GM19328 (cell line): ENCODE measurements at regions not wholly inside any gene's neighbourhood (a gene's known extent, or its start where the extent isn't known, plus 50 kb on each side); places are given as distances from the start of the nearest gene placed in this dataset.

Source experiments
- ATAC-seq: cut with Tn5 transposase; IDR thresholded peaks from one replicate; pipeline ENCODE4 v1.9.1; 2021; ENCODE audit warnings: mild to moderate bottlenecking, moderate library complexity; ENCODE audit not compliant: unreplicated experiment

DNA sequence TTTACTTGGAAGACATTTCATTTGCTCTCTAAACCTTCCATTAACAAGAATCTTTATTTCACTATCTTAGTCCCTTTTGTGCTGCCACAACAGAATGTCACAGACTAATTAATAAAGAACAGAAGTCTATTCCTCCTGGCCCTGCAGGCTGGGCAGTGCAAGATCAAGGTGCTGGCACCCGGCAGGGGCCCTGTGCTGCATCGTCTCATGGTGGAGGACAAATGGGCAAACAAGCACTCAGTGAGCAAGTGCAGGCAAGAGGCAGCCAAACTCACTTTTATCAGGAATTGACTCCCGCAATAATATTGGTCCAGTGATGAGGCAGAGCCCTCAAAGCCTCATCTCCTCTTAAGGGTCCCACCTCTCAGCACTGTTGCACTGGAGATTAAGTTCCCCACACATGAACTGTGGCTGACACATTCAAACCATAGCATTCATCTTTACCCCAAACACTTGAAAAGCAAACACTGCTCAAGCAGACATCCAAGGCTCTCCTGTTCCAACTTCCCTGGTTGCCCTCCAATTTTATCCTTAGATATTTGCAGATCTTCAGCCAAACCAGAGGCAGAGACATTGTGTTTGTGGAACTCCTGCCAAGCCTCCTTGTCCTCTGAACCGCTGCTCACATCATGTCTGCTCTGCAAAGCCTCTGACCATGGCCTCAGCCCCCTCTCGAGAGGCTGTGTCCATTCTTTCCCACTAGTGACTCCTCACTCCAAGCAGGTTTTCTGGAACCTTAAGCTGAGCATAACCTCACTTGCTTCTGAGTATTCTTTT, 404.4 kb upstream of the SOX11 start:
- no peak for ATAC-seq

DNA sequence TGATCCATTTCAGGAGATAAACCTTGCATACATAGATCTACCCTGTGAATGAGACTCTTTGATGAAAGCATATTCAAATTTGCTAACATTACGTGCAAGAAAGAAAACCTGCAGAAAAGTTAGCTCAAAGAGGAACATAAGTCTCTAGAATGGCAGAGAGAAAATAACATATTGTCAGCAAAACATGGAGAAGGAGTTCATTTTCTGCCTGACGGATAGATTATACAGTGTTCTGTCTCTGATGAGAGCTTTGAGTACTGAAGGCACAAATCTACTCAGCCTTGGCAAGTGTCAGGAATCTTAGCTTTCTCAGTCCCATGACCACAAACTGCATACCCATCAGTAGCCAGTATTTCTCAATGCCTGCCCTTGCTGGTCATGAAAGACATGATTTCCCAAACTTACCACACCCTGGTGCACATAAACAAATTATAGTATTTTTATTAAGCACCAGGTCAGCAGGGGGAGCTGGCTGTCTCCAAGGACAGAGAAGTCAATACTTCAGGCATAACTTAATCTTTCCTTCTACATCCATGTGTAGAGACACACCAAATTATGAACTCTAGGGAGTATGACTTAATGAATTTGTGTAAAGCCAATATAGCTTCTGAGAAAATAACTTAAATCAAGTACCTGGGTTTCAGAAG, 401.2 kb upstream of the SOX11 start:
- ATAC-seq: no peak

GRCh38 chr2:5304640-5305039, 387.5 kb upstream of the SOX11 start:
- no peak for ATAC-seq

GRCh38 chr2:5315041-5315440, 377.1 kb upstream of the SOX11 start:
- no peak for ATAC-seq

DNA sequence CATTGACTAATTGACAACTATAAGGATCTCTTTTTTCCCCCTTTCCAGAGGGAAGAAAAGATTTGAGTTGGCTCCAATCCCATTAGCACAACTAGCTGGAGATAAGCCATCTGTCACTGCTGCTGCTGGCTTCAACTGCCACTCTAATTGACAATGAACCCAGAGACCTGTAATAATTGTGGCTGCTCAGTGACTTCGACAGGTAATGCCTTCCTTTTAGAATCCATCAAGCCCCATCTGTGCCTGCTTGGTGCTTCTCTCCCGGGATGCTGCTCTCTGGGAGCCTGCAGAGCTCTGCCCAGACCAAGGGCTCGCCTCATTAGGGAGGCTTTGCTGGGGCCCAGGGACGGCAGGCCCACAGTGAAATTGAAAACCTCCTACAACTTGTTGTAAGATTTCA, 376.7 kb upstream of the SOX11 start:
- ATAC-seq: no peak

- ATAC-seq: no peak
Measured at GRCh38 chr2:5316001-5316490, 376.1 kb upstream of the SOX11 start.

GRCh38 chr2:5319493-5319892, 372.7 kb upstream of the SOX11 start:
- no peak for ATAC-seq

DNA sequence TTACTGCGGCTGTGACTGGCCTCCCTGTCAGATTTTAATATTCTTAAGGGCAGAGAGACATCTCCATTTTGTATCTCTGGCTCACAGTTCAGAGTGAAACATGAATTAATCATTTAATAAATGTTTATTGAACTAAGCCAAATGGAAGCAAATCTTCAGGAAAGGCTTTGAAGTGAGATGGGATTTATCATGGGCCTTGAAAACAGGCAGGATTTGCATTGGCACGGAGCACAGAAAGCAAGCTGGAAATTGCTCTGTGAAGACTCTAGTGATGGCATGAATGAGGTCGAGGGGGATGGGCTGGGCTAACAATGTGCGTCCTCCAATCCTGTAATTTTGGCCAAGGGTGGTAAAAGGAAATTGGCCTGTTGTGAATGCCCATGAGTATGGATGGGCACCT, 369.8 kb upstream of the SOX11 start:
- ATAC-seq: no peak

DNA sequence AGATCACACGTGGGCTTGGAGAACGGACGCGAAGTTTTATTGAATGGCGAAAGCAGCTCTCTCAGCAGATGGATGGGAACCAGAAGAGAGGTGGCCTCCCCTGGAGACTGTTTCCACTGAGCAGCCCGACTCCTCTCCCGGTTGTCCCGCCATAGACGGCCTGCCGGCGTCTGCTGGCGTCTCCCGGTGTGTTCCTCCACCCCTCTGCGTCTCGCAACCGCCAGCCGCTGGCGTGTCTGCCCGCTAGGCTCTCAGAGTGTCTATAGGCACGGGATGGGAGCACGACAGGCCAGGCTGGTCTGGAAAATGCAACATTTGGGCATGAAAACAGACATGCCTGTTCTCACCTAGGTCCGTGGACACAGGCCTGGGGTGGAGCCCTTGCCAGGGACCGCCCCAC, 366.7 kb upstream of the SOX11 start:
- ATAC-seq: no peak

DNA sequence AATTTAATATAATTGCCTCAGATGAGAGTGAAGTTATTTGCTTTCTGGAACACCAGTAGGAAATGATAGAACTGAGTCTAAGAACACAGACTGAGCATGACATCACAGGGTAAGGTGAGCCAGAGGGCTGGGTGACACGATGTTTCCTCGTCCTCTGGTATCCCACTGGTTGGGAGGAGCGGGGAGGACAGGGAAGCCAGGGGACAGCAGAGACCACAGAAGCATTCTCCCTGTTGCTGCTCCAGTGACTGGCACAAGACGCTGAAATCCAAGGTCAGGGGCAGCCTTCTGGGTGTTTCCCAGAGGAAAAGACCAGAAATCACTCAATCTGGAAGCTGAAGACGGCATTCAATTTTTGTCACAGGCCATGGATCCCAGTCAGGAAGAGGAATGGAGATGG, 363.4 kb upstream of the SOX11 start:
- ATAC-seq: no peak

DNA sequence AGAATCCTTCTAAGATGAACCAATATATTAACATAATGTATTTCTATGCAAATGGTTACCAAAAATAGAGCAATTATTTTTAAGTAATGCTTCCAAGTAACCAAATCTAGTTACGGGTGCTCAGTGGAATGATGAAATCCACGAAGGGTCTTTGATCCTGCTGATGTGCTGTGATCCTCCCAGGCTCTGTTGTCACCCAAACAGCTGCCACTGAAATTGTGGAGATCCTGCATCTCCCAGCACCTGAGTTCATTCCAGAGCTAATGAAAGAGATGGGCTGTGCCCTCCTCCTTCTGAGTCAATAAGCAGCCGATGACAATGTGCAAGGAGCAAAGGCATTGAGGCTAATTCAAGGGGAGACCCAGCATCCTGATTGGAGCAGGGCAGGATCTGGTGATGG, 362.4 kb upstream of the SOX11 start:
- ATAC-seq: no peak

GRCh38 chr2:5330961-5331360, 361.2 kb upstream of the SOX11 start:
- ATAC-seq: no peak

DNA sequence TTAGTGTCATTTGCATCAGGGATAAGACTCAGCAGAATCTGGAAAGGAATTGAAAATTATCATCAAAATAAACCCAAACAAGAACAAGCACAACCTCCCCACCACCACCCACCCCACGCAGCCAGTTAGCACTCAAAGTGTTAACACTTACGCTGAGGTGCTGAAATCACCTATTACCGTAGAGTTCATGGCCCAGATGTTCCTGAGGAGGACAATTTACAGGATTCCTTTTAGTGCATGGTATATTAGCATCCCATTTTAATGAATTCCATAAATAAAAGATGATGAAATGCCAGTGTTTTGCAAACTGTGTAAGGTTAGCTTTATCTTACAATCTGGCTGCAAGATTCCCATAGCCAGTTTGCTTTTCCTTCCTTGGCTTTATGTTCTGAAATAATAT, 359.3 kb upstream of the SOX11 start:
- no peak for ATAC-seq

DNA sequence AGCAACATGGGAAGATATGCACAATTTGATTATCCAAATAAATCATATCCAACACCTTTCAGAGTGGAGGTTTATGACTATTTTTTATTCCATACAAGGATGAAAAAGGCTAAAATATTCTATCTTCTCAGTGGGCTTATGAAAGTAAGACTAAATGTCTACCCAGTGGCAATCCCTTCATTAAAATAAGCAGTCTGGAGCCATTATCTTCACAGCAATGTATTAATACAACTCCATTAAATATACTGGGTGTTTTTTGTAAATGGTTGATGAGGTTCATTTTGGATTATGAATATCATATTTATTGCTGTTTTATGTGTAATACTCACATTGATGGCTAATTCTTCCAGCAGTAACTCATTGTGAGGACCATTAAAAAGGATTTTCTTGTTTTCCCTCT, 352.7 kb upstream of the SOX11 start:
- ATAC-seq: no peak

GRCh38 chr2:5343785-5344335, 348.3 kb upstream of the SOX11 start:
- ATAC-seq: no peak

GRCh38 chr2:5352286-5352685, 339.9 kb upstream of the SOX11 start:
- no peak for ATAC-seq

GRCh38 chr2:5353565-5353964, 338.6 kb upstream of the SOX11 start:
- no peak for ATAC-seq

DNA sequence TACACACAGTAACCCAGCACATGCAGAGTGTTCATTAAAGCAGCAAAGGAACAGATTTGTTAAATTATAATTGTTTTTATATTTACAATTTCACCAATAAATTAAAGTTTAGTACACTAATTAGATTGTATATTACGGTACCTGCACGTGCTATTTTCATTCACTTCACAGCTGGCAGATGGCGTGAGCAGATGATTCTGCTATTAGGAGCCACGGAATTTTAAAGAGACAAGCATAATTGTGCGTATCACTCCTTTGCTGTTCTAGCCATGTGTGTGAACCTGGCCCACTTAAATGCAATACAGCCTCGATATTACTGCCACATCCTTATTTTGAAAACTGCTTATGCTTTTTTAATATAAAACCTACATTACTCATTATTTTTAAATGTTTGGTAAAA, 332.8 kb upstream of the SOX11 start:
- no peak for ATAC-seq

- ATAC-seq: no peak
Measured at GRCh38 chr2:5360081-5360480, 332.1 kb upstream of the SOX11 start.

DNA sequence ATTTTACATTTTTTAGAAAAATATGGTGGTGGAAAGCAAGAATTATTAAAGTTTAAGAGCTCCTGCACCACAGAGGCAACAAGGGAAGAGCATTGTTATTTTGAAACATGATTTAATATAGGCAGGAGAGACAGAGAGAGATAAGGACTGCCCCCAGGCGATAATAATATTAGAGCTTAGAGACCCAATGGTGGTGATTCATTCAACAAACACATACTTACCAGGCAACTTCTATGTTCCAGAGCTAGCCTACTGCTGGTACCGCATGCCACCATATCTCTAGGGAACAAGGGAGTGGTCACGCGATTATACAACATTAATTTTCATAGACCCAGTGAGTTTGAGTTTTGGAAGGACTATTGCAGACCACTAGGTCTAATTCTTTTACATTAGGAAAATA, 327.8 kb upstream of the SOX11 start:
- ATAC-seq: no peak

- peak; percentile 91 for ATAC-seq
Measured at GRCh38 chr2:5365871-5366461, 326.2 kb upstream of the SOX11 start.

- ATAC-seq: no peak
Measured at GRCh38 chr2:5367321-5367720, 324.9 kb upstream of the SOX11 start.
